ENCODE measurements at regions not wholly inside any gene's neighbourhood (a gene's known extent, or its start where the extent isn't known, plus 50 kb on each side); places are given as distances from the start of the nearest gene placed in this dataset.

DNA sequence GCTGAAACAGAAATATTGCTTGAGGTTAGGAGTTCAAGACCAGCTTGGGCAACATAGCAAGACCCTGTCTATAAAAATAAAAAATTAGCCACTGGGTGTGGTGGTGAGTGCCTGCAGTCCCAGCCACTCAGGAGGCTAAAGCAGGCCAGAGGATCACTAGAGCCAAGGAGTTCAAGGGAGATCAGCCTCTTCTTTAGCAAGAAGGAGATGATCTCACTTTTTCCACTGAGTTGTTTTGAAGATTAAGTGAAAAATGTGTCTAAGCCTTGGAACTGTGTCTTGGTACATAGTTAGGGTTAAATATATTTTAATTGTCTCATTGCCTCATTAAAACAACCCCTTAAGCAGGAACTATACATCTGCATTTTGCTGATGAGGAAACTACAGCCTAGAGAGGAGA lies 279.0 kb upstream of the ZFP64 start:
- Histone ChIP-seq H2BK5ac (ENCODE audit: low read depth, low read length) (no peak overlapping the region), H2BK120ac (replicated peaks; ENCODE audit: low read depth, low read length) (no peak overlapping the region), H4K8ac (ENCODE audit: extremely low read depth, insufficient read depth, low read length) (no peak overlapping the region), H3K56ac (replicated peaks; ENCODE audit: insufficient read length, low read depth, low read length) (no peak overlapping the region), H3K27me3 (replicated peaks in 1 of 4; ENCODE audit: control insufficient read depth in 3 of 4, extremely low read depth in 1 of 4, insufficient read depth in 3 of 4, low read length in 3 of 4) (peaks cover 0 to 1% (median 0%) of the 10 kb centered on the region in 4 experiments; a peak in 1 of 7 replicates), H2BK15ac (ENCODE audit: low read length) (no peak overlapping the region), H3K23ac (ENCODE audit: insufficient read length) (no peak overlapping the region), H3K4ac (replicated peaks; ENCODE audit: insufficient read length, low read depth, low read length) (no peak overlapping the region), H3K27ac (ENCODE audit: low read depth, low read length) (no peak overlapping the region), H3K36me3 (ENCODE audit: control insufficient read depth in 2 of 4, insufficient read depth in 4 of 4, low read length in 3 of 4) (no peaks in the 10 kb centered on the region), H3K4me3 (ENCODE audit: extremely low read depth in 1 of 4, insufficient read depth in 2 of 4, low read depth in 3 of 4, low read length in 4 of 4) (no peak overlapping the region), H3K9ac (replicated peaks in 1 of 4; ENCODE audit: extremely low read depth in 1 of 4, low read depth in 3 of 4, low read length in 3 of 4) (no peak overlapping the region), H4K20me1 (replicated peaks in 1 of 2; ENCODE audit: control insufficient read depth in 1 of 2, insufficient read depth in 2 of 2, low read length in 2 of 2) (no peaks in the 10 kb centered on the region), H2AK5ac (ENCODE audit: low read depth, low read length) (no peak overlapping the region), H3K14ac (ENCODE audit: insufficient read length) (no peak overlapping the region), H3K4me1 (replicated peaks in 1 of 4; ENCODE audit: control insufficient read depth in 3 of 4, insufficient read depth in 4 of 4, low read length in 3 of 4) (no peaks in the 10 kb centered on the region), H2BK20ac (ENCODE audit: low read length) (no peak overlapping the region), H3K79me1 (ENCODE audit: low read depth, low read length) (no peaks in the 10 kb centered on the region), H3K23me2 (ENCODE audit: low read depth, low read length) (no peaks in the 10 kb centered on the region), H3K79me2 (ENCODE audit: control insufficient read depth in 1 of 2, insufficient read depth in 2 of 2, low read length in 2 of 2) (no peaks in the 10 kb centered on the region), H3K18ac (ENCODE audit: extremely low read depth, low read length) (no peak overlapping the region), H3K4me2 (ENCODE audit: insufficient read depth in 1 of 2, low read depth in 2 of 2, low read length in 2 of 2) (no peak overlapping the region), H3K9me3 (ENCODE audit: insufficient read depth in 2 of 2, low read depth in 1 of 2, low read length in 1 of 2) (no peaks in the 10 kb centered on the region), H4K91ac (replicated peaks; ENCODE audit: insufficient read length, low read length) (no peak overlapping the region), H2BK12ac (ENCODE audit: low read depth, low read length) (no peak overlapping the region), H4K5ac (ENCODE audit: insufficient read length, low read depth, low read length) (no peak overlapping the region), H2AFZ (ENCODE audit: low read length) (no peak overlapping the region)
- DNase-seq (ENCODE audit: low read depth in 1 of 2, low spot score in 2 of 2) (no peak), FAIRE-seq (no peak)
- ChIA-PET POLR2A (ENCODE audit: partially characterized antibody) (no interaction called here), CTCF (ENCODE audit: partially characterized antibody) (no interaction called here)
- TF ChIP-seq CBX8 (IDR thresholded peaks at IDR 0.05; ENCODE audit: borderline replicate concordance, low read depth, low read length), result no peak
- TF ChIP-seq, protein P1, sequence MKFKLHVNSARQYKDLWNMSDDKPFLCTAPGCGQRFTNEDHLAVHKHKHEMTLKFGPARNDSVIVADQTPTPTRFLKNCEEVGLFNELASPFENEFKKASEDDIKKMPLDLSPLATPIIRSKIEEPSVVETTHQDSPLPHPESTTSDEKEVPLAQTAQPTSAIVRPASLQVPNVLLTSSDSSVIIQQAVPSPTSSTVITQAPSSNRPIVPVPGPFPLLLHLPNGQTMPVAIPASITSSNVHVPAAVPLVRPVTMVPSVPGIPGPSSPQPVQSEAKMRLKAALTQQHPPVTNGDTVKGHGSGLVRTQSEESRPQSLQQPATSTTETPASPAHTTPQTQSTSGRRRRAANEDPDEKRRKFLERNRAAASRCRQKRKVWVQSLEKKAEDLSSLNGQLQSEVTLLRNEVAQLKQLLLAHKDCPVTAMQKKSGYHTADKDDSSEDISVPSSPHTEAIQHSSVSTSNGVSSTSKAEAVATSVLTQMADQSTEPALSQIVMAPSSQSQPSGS (IDR thresholded peaks at IDR 0.05; ENCODE audit: low read length), result no peak
- TF ChIP-seq POU5F1 (IDR thresholded peaks at IDR 0.05; ENCODE audit: low read depth, low read length), result no peak
- no peak for TF ChIP-seq EGR1 (IDR thresholded peaks at IDR 0.05; ENCODE audit: borderline replicate concordance, low read depth, low read length)
- no peak for TF ChIP-seq RFX5 (IDR thresholded peaks at IDR 0.05; ENCODE audit: borderline replicate concordance, low read depth, low read length)

All from H1 (cell line).